OCI-LY3 (cell line): ENCODE measurements at regions not wholly inside any gene's neighbourhood (a gene's known extent, or its start where the extent isn't known, plus 50 kb on each side); places are given as distances from the start of the nearest gene placed in this dataset.

Source experiments
- CTCF ChIP-seq: fragments of 200-600, 300-600 bp; sonication (generic); IDR thresholded peaks from 2 replicates; pipeline ENCODE4 v1.5.1; 2014; ENCODE audit warnings: antibody characterized with exemption, low read length, low read depth
- EZH2phosphoT487 ChIP-seq: fragments of 200-600 bp; shearing (Covaris generic); IDR thresholded peaks from 2 replicates; pipeline ENCODE4 v1.6.1; 2018; ENCODE audit warnings: antibody characterized with exemption, mixed run types, low read depth

- TF ChIP-seq CTCF = no peak
- TF ChIP-seq EZH2phosphoT487 = no peak
Observed at GRCh38 chr1:87684713-87685205, 356.1 kb downstream of the LMO4 start.
